HG03558 (cell line): ENCODE measurements at regions not wholly inside any gene's neighbourhood (a gene's known extent, or its start where the extent isn't known, plus 50 kb on each side); places are given as distances from the start of the nearest gene placed in this dataset.

Experiments
- ATAC-seq: cut with Tn5 transposase; IDR thresholded peaks from one replicate; pipeline ENCODE4 v1.9.1; 2021; ENCODE audit warnings: moderate number of reproducible peaks; ENCODE audit not compliant: unreplicated experiment; ENCODE audit errors: extremely low read depth

DNA sequence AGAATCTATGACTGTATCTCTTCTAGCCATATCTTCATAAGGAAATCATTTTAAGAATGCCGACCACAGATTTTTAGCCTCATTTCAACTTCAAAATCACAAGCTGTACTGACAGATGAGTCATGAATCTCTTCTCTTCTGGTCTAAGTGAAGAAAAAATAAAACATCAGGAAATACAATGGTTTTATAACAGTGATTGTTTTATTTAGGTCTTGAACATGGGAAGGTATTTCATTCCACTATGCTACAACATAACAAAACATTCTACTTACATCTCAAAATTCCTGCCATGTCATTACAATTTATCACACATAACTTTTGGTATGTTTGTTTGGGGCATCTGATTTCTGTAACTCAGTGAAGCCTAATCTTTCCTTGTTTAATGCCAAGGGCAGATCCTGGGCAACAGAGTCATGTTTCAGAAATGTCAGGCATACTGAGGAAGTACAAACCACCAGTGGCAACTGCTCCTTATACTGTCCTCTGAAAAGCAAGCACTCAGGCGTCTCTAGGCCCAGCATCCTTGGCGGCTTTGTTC, 325.0 kb downstream of the PDHA2 start:
- no peak for ATAC-seq

DNA sequence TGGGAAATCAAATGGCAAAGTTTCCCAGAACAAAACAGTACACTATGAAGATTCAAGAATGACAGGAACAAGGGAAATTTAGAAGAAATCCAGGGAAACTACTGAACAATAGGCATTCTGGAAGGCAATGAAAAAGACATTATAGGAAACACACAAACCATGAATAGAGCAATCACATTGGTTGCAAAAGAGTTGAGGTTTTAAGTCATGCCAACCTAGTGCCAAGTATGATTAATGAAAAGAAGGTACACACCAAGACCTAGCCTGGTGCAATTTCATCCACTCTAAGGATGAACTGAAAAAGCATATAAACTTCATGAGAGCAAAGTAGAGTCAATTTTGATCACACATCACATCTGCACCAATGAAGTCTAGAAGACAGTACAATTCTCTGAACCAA, 326.9 kb downstream of the PDHA2 start:
- ATAC-seq: no peak

DNA sequence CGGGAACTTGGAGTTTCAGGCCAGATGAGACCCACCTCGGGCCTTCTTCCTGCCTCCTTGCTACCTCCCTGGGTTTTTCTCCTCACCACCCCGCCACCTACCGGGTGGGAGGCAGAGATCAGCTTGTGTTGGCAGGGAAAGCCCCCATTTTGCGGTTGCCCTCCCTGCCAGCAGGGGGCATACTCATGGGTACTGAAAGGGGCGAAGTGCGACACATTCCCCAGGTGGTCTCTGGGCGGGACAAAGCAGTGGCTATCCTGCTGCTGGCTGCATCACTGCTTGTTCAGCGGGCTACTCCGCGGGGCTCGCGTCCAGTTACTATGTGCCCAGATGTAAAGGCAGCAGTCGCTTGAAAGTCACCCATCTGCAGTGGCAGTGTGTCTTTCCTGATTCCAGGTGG, 330.3 kb downstream of the PDHA2 start:
- no peak for ATAC-seq

DNA sequence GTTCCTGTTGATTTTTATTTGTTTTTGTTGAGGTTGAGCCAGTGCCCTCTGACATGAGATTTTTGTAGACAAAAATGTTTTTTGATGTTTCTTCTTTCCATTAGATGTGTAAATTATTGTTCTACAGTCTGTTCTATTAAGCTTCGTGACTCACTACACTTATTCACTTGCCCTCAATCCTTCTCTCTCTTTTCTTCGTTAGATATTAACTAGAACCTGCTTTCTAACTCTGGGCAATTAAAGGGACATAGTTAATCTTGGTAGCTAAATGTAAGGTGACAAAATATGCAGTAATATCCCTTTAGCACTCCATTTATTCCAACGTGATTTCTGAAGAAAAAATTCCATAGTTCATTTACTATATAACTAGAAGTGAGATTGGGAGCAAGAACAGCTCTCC, 333.9 kb downstream of the PDHA2 start:
- no peak for ATAC-seq

DNA sequence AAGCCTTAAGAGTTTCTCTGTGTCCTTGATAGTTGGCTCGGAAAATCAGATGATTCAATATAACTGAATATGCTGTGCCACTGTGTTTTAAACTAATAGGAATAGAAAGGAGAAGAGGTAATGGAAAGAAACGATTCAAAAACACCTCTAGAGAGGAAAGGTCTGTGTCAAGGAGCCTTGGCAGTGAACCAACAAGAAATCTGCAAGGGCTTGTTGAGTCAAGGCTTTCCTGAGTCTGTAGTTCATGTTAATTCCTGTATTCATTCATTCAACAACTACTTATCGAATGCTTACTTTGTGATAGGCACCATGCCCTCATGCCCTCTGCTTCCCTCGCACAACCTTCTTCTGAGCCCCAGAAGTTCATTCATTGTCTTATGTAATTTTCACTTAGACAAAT, 336.0 kb downstream of the PDHA2 start:
- ATAC-seq: no peak

DNA sequence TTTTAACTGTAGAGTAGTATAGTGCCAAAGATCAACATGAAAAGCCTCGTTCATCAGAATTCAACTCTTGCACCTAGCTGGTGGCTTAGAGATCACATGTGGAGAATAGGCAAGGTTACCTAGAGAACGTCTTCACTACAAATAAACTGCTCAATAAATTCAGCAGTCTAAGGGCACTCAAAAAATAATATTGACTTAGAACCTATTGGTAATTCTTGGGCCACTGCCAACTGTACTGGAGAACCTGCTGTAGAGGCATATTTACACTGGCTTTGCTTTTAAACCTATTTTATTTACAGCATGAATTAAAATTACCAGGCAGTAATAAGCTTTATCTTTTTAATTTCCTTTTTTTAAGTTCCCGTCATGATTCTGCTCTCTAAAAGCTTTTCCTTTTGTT, 343.7 kb downstream of the PDHA2 start:
- no peak for ATAC-seq

DNA sequence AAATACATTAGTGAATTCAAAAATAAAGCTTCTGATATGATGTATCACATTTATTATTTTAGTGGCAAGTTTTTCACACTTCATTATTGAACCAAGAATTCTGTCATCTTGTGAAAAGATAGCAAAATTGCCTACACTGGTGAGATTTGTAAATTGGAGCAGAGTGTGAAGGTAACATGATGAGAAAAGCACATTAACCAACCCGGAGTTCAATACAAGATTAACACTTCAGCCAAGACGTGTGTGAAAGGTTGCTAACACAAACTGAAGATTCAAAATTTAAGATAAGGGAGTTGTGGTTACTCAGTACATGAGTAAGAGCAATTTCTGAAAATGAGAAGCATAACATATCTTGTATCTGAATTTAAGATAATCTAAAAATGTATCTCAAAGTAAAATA, 346.7 kb downstream of the PDHA2 start:
- ATAC-seq: no peak

DNA sequence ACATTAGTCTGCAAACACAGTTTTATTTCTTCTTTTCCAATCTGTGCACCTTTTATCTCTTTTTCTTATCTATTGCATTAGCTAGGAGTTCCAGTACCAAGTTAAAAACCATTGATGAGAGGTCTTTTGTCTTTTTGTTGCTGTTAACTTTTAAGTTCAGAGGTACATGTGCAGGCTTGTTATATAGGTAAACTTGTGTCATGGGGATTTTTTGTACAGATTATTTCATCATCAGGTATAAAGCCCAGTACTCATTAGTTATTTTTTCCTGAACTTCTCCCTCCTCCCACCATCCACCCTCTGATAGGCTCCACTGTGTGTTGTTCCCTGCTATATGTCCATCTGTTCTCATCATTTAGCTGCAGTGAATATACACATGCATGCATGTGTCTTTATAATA, 349.9 kb downstream of the PDHA2 start:
- no peak for ATAC-seq

DNA sequence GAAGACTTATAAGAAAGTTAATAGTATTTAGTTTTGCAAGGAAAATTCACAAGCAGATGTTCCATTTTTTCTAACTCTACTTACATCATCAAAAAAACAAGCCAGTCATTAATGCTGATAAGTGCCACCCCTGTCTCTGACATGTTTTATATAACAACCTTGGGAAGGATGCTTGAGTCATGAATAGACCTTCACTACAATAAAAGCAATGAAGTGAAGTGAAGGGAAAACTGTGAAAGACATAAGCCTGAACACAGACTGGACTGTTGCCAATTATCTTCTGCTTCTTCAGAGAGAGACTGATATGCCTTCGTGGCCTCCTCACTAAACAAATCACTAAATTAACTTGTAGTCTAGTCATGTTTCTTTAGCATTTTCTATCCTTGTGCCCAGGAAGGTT, 353.2 kb downstream of the PDHA2 start:
- ATAC-seq: no peak

DNA sequence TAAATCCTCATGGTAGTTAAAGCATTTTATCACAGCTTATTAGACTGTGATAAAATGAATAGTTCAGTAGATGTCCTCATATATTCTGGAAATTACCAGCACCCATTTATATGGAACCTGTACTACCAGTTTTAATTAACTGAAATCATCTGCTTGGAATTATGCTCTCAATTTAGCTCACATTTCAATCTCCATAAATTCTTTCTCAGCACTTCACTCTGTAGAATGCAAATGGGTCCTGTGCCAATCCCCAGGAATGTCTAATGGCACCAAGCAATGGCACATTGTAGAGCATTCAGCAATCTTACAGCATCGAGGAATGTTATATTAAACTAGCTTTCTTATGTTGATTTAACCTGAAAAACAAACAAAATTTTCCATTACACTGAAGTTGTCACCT, 355.1 kb downstream of the PDHA2 start:
- ATAC-seq: no peak

DNA sequence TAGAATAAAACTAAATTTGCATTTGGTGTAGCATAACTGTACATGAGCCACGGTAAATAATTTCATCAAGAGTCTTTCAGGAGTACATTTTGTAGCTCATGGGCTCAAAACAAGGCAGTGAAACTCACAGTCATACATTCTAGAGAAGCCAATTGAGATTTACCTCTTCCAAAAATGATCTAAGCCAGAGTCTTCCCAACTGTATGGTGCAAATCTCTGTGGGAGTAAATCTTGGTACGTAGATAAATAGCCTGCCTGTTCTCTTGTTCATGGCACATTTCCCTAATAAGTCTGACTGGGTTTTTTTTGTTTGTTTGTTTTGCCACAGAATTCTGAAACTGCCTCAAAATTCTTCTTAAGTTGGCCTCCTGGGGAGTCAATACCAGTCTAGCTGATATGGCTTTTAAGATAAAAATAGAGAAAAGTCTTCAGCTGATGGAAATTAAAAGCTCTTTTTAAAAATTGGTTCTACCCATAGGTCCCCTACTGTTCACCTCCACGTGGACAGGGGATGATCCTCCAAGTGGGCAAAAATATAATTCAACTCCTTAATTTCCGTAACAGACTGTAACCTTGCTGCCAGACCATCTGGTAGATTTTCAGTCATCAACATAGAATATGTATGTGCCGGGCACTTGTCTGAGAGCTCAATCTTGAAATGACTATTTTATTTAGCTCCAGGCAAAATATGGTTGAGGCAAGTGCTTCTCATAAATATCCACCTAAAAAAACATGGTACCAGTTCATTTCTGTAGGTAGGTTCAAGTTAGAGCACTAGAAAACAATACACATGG, 365.4 kb downstream of the PDHA2 start:
- ATAC-seq: no peak

DNA sequence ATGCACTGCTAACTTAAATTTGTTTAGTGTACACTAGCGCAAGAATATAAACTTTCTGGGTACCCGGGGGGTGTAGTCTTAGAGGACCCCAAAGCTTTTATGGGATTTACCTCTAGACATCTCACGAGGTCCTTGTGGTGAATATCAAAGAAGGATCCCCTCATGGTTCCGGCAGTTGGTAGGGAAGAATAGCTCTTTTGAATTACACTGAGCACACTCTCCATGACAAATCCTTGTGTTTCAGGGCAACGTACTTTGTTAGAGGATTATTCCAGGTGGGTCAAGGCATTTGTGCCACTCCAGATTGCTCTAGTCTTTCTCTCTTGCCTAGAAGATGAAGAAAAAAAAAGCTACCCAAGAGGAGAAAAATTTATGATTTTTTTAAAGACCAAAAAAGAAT, 387.6 kb downstream of the PDHA2 start:
- ATAC-seq: no peak

DNA sequence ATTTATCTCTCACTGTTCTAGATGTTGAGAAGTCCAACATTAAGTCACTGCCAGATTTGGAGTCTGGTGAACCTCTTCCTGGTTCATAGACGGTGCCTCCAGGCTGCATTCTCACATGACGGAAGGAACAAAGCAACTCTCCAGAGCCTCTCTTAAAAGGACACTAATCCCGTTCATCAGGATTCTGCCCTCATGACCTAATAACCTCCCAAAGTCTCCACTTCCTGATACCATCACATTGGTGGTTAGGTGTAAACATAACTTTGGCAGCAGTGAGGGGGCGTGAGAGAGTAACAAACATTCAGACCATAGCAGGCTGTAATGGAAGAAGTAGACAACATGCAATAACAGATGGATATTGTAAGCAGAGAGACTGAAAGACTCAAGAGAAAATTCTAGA, 388.6 kb downstream of the PDHA2 start:
- no peak for ATAC-seq

DNA sequence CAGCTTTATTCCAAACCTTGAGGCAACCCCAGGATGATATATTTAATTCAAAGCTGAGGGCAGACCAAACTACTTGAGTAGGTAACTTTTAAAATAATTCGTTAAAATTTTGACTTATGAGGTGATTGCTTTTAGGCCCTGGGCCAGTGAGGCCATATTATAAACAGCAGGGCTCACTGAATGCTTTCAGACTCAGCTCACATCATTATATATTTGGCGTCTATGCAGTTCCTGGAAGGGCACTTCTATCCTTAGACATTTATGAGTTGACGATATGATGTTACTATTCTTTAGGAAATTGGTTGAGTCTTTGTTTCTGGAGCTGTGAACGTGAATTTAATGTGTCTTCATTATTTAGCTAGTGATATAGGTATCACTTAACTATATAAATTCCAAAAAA, 400.1 kb downstream of the PDHA2 start:
- no peak for ATAC-seq

DNA sequence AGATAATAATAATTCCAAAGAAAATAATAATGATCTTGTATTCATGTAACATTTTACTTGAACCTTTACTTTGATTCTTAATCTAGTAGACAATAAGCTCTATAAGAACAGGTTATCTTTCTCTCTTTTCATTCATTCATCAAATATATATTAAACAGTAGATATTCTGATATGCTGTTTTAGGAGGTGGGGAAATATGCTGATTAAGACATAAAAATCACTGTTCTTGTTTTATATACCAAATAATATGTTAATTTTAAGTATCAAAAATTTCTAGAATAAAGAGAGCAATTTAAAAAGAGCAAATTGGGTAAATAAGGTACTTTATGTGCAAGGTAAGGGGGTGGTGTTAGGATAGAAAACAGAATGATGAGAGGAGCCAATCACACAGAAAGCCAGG, 401.9 kb downstream of the PDHA2 start:
- no peak for ATAC-seq

DNA sequence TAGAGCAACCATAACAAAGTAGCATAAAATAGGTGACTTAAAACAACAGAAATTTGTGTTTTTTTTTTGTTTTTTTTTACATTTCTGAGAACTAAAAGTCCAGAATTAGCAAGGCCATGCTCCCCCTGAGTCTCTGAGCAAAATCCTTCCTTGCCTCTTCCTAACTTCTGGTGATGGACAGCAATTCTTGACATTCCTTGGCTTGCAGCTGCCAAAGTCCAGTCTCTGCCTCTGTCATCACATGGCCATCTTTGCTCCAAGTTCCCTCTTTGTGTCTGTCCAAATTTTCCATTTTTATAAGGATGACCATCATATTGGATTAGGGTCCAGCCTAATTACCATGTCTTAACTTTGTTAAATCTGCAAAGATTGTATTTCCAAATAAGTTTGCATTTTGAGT, 407.2 kb downstream of the PDHA2 start:
- no peak for ATAC-seq

DNA sequence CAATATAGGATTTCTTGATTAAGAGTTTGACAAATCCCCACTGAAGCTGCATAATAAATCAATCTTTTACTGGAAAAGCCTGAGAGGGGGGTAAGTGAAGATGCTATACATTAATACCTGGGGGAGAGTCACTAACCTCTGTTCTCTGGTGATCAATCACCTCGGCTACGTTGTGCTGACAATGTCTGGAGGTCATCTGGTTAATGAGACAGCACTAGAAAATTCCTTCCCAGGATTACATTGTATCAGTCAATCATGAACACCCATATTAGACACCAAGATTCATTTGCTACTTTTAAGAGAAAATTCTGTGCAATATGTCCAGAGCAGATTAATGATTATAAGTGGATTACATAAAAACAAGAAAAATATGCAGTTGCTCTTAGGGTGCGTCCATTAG, 408.3 kb downstream of the PDHA2 start:
- ATAC-seq: no peak

DNA sequence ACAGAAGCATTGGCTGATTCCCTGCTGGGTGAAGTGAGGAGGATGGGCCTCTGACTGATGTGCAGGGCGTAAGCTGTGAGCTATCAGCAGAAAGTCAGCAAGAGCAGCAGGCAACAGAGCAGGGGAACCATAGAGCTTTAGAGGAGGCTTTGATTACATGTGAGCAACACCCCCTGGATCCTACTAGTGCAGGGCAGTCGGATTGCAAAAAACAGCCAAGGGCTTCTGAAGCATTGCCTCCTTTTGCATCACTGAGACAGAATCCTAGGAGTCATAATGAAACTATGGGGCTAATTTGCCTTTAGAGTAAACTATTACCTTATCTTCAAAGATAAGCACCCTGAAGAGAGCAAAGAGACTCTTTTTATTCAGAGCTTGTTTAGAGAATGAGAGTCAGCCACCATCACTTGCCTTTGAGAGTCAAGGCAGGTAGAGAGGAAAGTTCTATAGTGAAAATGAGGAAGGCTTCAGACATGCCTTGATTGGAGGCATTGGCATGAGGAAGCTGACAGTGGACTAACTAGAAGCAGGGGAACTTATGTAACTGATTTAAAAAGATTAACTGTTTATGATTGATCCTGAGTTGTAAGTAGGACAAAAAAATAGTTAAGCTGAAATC, 420.3 kb downstream of the PDHA2 start:
- no peak for ATAC-seq

DNA sequence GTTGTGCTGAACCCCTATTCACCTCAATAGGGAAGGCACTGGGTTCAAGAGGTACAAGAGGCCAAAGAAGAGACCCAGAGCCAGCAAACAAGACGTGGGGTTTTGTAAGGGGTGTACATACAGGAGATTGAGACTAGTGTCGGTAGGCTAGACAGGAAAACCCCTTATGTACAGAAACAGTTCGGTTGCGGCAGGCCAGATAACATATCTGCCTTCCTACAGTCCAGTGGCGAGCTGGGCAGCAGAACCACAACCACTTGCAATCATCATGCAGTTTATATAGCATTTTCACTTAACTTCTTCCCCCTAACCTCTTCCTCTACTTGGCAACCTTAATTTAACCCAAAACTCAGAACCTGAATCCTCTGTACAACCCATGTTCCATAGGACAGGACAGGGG, 422.2 kb downstream of the PDHA2 start:
- ATAC-seq: no peak

DNA sequence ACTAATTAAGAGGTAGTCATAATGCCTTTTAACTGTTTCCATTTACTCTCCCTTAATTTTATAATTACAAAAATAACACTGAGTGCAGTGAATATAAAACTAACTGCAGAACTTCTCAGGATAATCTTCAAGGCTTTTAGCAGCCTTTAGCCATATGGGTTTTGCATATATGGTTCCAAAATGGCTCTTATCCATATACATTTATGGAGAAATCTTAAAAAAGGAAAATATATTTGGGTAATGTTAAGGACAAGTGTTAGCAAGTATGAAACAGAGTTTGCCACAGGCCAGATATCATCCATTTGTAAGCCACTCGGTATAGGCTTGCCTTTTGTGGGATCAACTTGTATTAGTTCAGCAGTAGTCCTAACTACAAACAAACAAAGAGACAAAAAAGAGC, 423.4 kb downstream of the PDHA2 start:
- ATAC-seq: no peak

DNA sequence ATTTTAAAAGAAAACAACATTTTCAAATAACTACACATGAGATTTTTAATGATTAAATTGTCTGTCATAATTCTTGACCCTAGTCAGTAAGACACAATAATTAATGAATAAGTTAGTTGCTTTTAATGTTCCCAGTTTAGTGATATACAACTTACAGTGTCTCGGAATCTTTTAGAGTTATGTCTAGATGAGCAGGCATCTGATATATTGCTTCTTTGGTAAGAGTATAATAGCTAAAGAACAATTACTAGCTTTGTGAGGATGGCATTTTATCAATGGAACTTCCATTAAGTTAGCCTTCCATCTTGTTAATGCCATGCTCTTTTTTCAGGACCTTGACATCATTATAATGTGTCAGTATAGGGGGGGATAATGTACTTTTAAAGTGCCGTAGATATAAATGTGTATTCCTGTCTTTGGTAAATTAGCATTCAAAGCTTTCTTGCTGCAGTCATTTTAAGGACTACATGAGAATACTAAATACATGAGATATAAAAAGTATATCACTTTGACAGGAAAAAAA, 425.1 kb downstream of the PDHA2 start:
- ATAC-seq: no peak

DNA sequence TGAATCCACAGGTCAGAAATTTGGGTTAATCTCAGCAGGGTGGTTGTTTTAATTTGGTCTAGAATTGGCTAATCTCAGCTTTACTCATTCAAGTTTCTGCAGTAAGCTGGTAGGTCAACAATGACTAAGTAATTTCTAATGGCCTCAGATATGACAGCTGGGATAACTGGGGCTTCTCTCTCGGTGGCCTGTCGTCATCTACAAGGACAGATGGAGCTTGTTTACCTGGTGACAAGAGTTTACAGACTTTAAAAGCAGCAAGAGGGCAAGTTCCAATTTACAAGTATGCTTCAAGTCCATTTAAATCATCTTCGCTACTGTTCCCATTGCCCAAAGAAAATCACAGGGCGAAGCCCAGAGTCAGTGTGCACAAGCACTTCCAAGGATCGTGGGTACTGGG, 453.9 kb downstream of the PDHA2 start:
- no peak for ATAC-seq
